ENCODE measurements at regions not wholly inside any gene's neighbourhood (a gene's known extent, or its start where the extent isn't known, plus 50 kb on each side); places are given as distances from the start of the nearest gene placed in this dataset.

DNA sequence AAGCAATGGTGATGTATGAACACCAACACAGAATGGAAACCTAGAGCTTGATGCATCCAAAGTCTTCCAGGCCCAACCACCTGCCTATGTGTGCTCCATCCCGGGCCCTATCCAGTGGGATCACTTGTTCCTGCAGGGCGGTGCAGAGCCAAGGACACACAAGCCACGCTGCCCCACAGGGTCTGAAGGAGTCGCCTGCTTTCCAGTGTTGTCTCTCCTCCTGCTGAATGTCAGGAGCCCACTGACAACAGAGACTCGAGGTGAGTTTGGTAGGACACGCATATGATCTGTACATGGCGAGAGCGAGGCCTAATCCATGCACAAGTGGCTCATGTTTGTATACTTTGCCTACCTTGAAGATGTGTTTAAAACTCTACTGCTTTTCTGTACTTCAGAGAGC lies 70.9 kb upstream of the FHL2 start (continued):
- no peak for TF ChIP-seq GABPA (IDR thresholded peaks at IDR 0.05; ENCODE audit: borderline replicate concordance, insufficient read depth, low read length)
- no peak for TF ChIP-seq RBBP5 (IDR thresholded peaks at IDR 0.05; ENCODE audit: borderline replicate concordance, low read depth, low read length)
- TF ChIP-seq POLR2A (IDR thresholded peaks at IDR 0.05; ENCODE audit: control extremely low read depth in 1 of 2, low read depth in 2 of 2, low read length in 2 of 2): no peak
- no peak for TF ChIP-seq CTBP2 (IDR thresholded peaks at IDR 0.05; ENCODE audit: borderline replicate concordance, insufficient read depth, insufficient read length, low read length)
- TF ChIP-seq POU5F1 (IDR thresholded peaks at IDR 0.05; ENCODE audit: low read depth, low read length): no peak
- no peak for TF ChIP-seq FOSL1 (IDR thresholded peaks at IDR 0.05; ENCODE audit: insufficient read depth, low read depth, low read length)
